ENCODE measurements at regions not wholly inside any gene's neighbourhood (a gene's known extent, or its start where the extent isn't known, plus 50 kb on each side); places are given as distances from the start of the nearest gene placed in this dataset.

GRCh38 chr13:111616203-111616602 lies 295.8 kb downstream of the TEX29 start:
- DNase-seq: peak; percentile 4
- H3K4me1 ChIP-seq (ENCODE audit: insufficient read depth, low read length): no peaks in the 10 kb centered on the region
- H3K9me3 ChIP-seq (ENCODE audit: control insufficient read depth, low read depth, low read length): no peaks in the 10 kb centered on the region
- no peak overlapping the region for H2BK15ac ChIP-seq (ENCODE audit: low read depth, low read length)
- no peak overlapping the region for H3K14ac ChIP-seq (ENCODE audit: insufficient read depth, low read length)
- no peak overlapping the region for H3K23ac ChIP-seq (ENCODE audit: insufficient read length, low read depth, low read length)
- no peak overlapping the region for H4K91ac ChIP-seq (ENCODE audit: insufficient read length, low read depth, low read length)
- no peak overlapping the region for H3T11ph ChIP-seq (ENCODE audit: low read length)
- Mint-ChIP-seq H3K36me3 (ENCODE audit: insufficient read depth in 1 of 3, low read depth in 3 of 3) (no peaks in the 10 kb centered on the region; a peak in 1 of 7 replicates), H3K9me3 (no peaks in the 10 kb centered on the region), H3K27me3 (ENCODE audit: low read depth) (peaks cover 2% of the 10 kb centered on the region), H3K4me3 (no peak overlapping the region), H3K4me1 (no peaks in the 10 kb centered on the region), H3K27ac (no peak overlapping the region)
- TF ChIP-seq CTCF (conservative IDR thresholded peaks at IDR 0.05): no peak
- no peak overlapping the region for H3K9ac ChIP-seq (ENCODE audit: extremely low read depth, insufficient read length, low read length)
- H3K79me2 ChIP-seq (ENCODE audit: insufficient read depth, low read length): no peaks in the 10 kb centered on the region
- H3K4ac ChIP-seq (ENCODE audit: low read depth, low read length): no peak overlapping the region
- H2BK12ac ChIP-seq (ENCODE audit: insufficient read length, low read depth, low read length): no peak overlapping the region
- H2BK5ac ChIP-seq (ENCODE audit: insufficient read length, low read length): no peak overlapping the region
- H2BK20ac ChIP-seq (ENCODE audit: low read depth, low read length, poor library complexity, severe bottlenecking): no peak overlapping the region
- H4K5ac ChIP-seq (ENCODE audit: insufficient read length, low read depth, low read length): no peak overlapping the region
- H3K56ac ChIP-seq (ENCODE audit: insufficient read length, low read depth, low read length): no peak overlapping the region
- H3K79me1 ChIP-seq (ENCODE audit: insufficient read depth, low read depth, low read length, poor library complexity, severe bottlenecking): no peaks in the 10 kb centered on the region
- H3K4me2 ChIP-seq (ENCODE audit: insufficient read depth, insufficient read length, low read length): no peak overlapping the region
- H2AK5ac ChIP-seq (ENCODE audit: insufficient read length, low read length): no peak overlapping the region
- no peak overlapping the region for H2AFZ ChIP-seq (ENCODE audit: low read length)
- H4K8ac ChIP-seq (replicated peaks; ENCODE audit: insufficient read length, low read depth, low read length): no peak overlapping the region
- no CpG with 5 or more reads among the region's 11 CpGs for WGBS (ENCODE audit: extremely low coverage, insufficient read length, low lambda C conversion rate)
- no peaks in the 10 kb centered on the region for H3K27me3 ChIP-seq (ENCODE audit: insufficient read depth, low read length)
- H4K20me1 ChIP-seq (ENCODE audit: control insufficient read depth, insufficient read depth, insufficient read length): no peaks in the 10 kb centered on the region
- H3K18ac ChIP-seq (ENCODE audit: insufficient read length, low read depth, low read length): no peak overlapping the region
- no peak overlapping the region for H2BK120ac ChIP-seq (ENCODE audit: low read depth, low read length, poor library complexity, severe bottlenecking)
- no peak overlapping the region for H3K27ac ChIP-seq (ENCODE audit: insufficient read length, low read depth, low read length)
- no peaks in the 10 kb centered on the region for H3K23me2 ChIP-seq (ENCODE audit: insufficient read length, low read depth, low read length, poor library complexity, severe bottlenecking)
